ENCODE measurements at regions not wholly inside any gene's neighbourhood (a gene's known extent, or its start where the extent isn't known, plus 50 kb on each side); places are given as distances from the start of the nearest gene placed in this dataset.

GRCh38 chr6:145427232-145427631, 308.1 kb downstream of the EPM2A start:
- TF ChIP-seq, protein P1, sequence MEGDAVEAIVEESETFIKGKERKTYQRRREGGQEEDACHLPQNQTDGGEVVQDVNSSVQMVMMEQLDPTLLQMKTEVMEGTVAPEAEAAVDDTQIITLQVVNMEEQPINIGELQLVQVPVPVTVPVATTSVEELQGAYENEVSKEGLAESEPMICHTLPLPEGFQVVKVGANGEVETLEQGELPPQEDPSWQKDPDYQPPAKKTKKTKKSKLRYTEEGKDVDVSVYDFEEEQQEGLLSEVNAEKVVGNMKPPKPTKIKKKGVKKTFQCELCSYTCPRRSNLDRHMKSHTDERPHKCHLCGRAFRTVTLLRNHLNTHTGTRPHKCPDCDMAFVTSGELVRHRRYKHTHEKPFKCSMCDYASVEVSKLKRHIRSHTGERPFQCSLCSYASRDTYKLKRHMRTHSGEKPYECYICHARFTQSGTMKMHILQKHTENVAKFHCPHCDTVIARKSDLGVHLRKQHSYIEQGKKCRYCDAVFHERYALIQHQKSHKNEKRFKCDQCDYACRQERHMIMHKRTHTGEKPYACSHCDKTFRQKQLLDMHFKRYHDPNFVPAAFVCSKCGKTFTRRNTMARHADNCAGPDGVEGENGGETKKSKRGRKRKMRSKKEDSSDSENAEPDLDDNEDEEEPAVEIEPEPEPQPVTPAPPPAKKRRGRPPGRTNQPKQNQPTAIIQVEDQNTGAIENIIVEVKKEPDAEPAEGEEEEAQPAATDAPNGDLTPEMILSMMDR (IDR thresholded peaks at IDR 0.05): no peak
- intact Hi-C loops (cut with DNase I; ENCODE audit: low total_unique reads): no loop called here
- Histone ChIP-seq H3K9me3 (no peaks in the 10 kb centered on the region), H3K27me3 (no peaks in the 10 kb centered on the region), H3K36me3 (no peaks in the 10 kb centered on the region), H3K4me1 (no peaks in the 10 kb centered on the region), H3K27ac (no peak overlapping the region), H3K4me3 (no peak overlapping the region)
- no peak for DNase-seq

- H3K27me3 ChIP-seq: no peaks in the 10 kb centered on the region
- DNase-seq: no peak
- no peaks in the 10 kb centered on the region for H3K9me3 ChIP-seq
- no peak overlapping the region for H3K4me3 ChIP-seq
- TF ChIP-seq, protein P1 (IDR thresholded peaks at IDR 0.05): no peak
- intact Hi-C loops (cut with DNase I; ENCODE audit: low total_unique reads): no loop called here
- no peaks in the 10 kb centered on the region for H3K36me3 ChIP-seq
- H3K27ac ChIP-seq: no peak overlapping the region
- no peaks in the 10 kb centered on the region for H3K4me1 ChIP-seq
Measured at GRCh38 chr6:145428706-145429105, 306.6 kb downstream of the EPM2A start.

DNA sequence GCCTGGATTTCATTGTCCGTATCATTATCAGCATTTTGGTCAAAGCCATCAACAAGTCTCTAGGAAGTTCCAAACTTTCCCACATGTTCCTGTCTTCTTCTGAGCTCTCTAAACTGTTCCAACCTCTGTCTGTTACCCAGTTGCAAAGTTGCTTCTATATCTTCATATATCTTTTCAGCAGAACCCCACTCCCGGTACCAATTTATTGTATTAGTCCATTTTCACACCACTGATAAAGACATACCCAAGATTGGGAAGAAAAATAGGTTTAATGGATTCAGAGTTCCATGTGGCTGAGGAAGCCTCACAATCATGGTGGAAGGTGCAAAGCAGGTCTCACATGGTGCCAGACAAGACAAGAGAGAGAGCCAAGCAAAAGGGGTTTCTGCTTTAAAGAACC, 293.2 kb downstream of the EPM2A start:
- no peak for DNase-seq
- Histone ChIP-seq H3K4me1 (no peaks in the 10 kb centered on the region), H3K9me3 (peaks cover 0 to 39% (median 28%) of the 10 kb centered on the region in 3 donors), H3K27ac (no peak overlapping the region), H3K36me3 (no peaks in the 10 kb centered on the region), H3K27me3 (no peaks in the 10 kb centered on the region), H3K4me3 (no peak overlapping the region)
- intact Hi-C loops (cut with DNase I; ENCODE audit: low total_unique reads): no loop called here
- TF ChIP-seq, protein P1 (IDR thresholded peaks at IDR 0.05): no peak

DNA sequence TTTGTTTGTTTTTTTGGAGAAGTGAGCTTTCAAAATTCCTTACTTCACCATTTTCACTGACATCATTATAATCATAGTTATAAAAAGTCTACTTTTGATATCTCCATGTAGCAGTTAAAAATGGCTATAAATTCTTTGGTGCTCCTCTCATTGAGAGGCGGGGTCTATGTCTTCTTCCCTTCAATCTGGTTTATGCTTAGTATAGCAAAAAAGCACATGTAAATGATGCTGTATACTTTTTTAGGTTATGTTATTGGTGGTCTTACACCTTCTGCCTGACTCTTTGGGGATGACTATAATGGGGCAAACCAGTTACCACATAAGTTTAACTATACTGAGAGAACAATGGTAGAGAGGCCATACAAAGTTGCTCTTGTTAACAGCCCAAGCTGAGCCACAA, 289.6 kb downstream of the EPM2A start:
- Histone ChIP-seq H3K27ac (no peak overlapping the region), H3K4me3 (no peak overlapping the region), H3K27me3 (no peaks in the 10 kb centered on the region), H3K4me1 (no peaks in the 10 kb centered on the region), H3K36me3 (no peaks in the 10 kb centered on the region), H3K9me3 (peaks cover 0 to 39% (median 28%) of the 10 kb centered on the region in 3 donors)
- DNase-seq: no peak
- TF ChIP-seq, protein P1 (IDR thresholded peaks at IDR 0.05): no peak
- intact Hi-C loops (cut with DNase I; ENCODE audit: low total_unique reads): no loop called here

DNA sequence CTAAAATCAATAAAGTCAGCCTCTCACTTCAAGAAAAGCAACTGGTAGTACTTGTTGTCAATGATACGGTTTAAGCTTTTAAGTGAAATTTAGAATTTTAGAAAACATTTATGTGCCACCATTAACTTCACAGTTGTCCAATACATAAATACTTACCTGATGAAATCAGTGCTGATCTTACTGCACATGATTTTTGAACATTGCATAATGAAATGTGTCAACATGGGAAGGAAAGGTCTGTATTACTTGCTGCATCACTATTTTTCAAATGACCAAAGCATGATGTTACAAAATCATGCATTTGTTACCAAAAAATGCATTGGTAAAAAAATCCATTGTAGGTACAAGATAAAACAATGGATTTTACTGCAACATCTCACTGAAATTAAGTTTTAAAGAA, 284.3 kb downstream of the EPM2A start:
- TF ChIP-seq, protein P1 (IDR thresholded peaks at IDR 0.05): no peak

DNA sequence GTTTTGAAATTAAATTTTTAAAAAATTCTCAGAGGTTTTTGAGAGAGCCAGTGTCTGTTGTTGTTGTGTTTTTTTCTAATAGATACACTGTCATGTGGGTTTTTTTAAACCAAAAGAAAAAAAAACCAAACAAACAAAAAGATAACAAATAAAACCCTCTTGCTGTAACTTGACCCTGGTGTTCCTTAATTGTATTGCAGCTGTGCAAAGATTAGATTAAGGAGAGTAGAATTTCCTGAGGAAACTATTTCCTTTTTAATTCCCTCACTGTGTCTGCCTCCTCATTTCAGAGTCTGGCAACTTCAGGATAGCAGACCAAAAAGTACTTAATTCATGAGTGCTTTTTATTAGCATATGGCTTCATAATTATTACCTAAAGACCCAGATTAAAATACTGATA, 281.9 kb downstream of the EPM2A start:
- Histone ChIP-seq H3K36me3 (no peaks in the 10 kb centered on the region), H3K27me3 (no peaks in the 10 kb centered on the region), H3K4me3 (no peak overlapping the region), H3K4me1 (no peaks in the 10 kb centered on the region), H3K9me3 (no peaks in the 10 kb centered on the region), H3K27ac (no peak overlapping the region)
- intact Hi-C loops (cut with DNase I; ENCODE audit: low total_unique reads): no loop called here
- no peak for DNase-seq
- TF ChIP-seq, protein P1 (IDR thresholded peaks at IDR 0.05): no peak

More for the DNA sequence above, 284.3 kb downstream of the EPM2A start:
- intact Hi-C loops (cut with DNase I; ENCODE audit: low total_unique reads): no loop called here
- Histone ChIP-seq H3K4me3 (no peak overlapping the region), H3K27ac (no peak overlapping the region), H3K27me3 (no peaks in the 10 kb centered on the region), H3K36me3 (no peaks in the 10 kb centered on the region), H3K9me3 (peaks cover 0 to 10% (median 7%) of the 10 kb centered on the region in 3 donors), H3K4me1 (no peaks in the 10 kb centered on the region)
- DNase-seq: no peak

All from tibial artery (tissue), 4 donors.